HEK293 (cell line): ENCODE measurements at regions not wholly inside any gene's neighbourhood (a gene's known extent, or its start where the extent isn't known, plus 50 kb on each side); places are given as distances from the start of the nearest gene placed in this dataset.

Experiments used
- TCF7L2 ChIP-seq: IDR thresholded peaks from 2 replicates; pipeline ENCODE4 v1.6.1; 2011; ENCODE audit warnings: low read depth, mild to moderate bottlenecking, inconsistent platforms, low read length, moderate library complexity, borderline replicate concordance
- ZNF274 ChIP-seq, 2 experiments: fragments of 200-500 bp in 1 of 2; fragments of 450-650 bp in 1 of 2; sonication (Bioruptor generic) in 1 of 2; formaldehyde crosslinking in 1 of 2; IDR thresholded peaks; 2 replicates each; pipeline versions ENCODE4 v1.5.1 to v1.6.1; 2014 to 2016; ENCODE audit warnings: borderline replicate concordance in 1 of 2, inconsistent platforms in 1 of 2, low read length in 1 of 2, missing biosample characterization in 1 of 2, missing genetic modification characterization in 1 of 2

DNA sequence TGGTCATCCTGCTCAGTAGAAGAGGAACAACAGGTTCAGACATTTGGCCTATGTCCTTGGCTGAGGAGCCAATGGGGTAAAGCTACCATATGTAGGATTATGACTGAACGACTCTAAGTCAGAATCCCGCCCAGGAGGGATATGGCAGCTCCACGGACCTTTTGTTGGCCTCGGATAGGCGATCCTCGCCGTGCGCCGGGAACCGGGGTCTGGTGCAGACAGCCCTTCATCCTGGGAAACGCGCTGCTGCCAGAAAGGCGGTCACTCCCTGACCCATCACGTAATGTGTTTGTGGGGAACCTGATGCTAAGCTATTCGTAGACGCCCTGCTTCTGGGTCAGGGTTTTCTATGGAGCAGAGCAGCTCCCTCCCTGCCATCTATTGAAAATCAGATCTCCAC, 178.9 kb upstream of the ALG10B start:
- no peak for TF ChIP-seq ZNF274 (IDR thresholded peaks at IDR 0.05; ENCODE audit: low read length)
- TF ChIP-seq ZNF274 (tag by site-specific recombination; IDR thresholded peaks at IDR 0.05; ENCODE audit: borderline replicate concordance): no peak
- no peak for TF ChIP-seq TCF7L2
